Calu3 (cell line): ENCODE measurements at regions not wholly inside any gene's neighbourhood (a gene's known extent, or its start where the extent isn't known, plus 50 kb on each side); places are given as distances from the start of the nearest gene placed in this dataset.

Experiments
- BruUV-seq: library from RNA; stranded (reverse); fragments of 400-500 nt; replicated peaks from 2 replicates; lab custom pipeline; 2021; lab: Mats Ljungman, UMichigan
- CTCF ChIA-PET: fragments of 300-600 bp; sonication (Branson Sonifier 250); formaldehyde crosslinking; loops from one replicate; lab custom pipeline; 2022; ENCODE audit warnings: antibody characterized with exemption; lab: Charles Lee
- DNase-seq: peaks from one replicate; pipeline ENCODE4 v3.0.0; 2022
- H3K27ac Mint-ChIP-seq: one replicate; pipeline ENCODE4 v1.8.0; 2022; ENCODE audit warnings: mixed read lengths; ENCODE audit not compliant: unreplicated experiment
- H3K27me3 Mint-ChIP-seq: one replicate; pipeline ENCODE4 v1.8.0; 2022; ENCODE audit warnings: mixed read lengths; ENCODE audit not compliant: unreplicated experiment
- H3K36me3 Mint-ChIP-seq: one replicate; pipeline ENCODE4 v1.8.0; 2022; ENCODE audit warnings: mild to moderate bottlenecking, moderate library complexity, mixed read lengths; ENCODE audit not compliant: insufficient read depth, unreplicated experiment
- H3K4me1 Mint-ChIP-seq: one replicate; pipeline ENCODE4 v1.8.0; 2022; ENCODE audit warnings: mild to moderate bottlenecking, low read depth, mixed read lengths; ENCODE audit not compliant: unreplicated experiment
- H3K4me3 Mint-ChIP-seq: one replicate; pipeline ENCODE4 v1.8.0; 2022; ENCODE audit warnings: mild to moderate bottlenecking, low read depth, moderate library complexity, mixed read lengths; ENCODE audit not compliant: unreplicated experiment
- H3K9me3 Mint-ChIP-seq: one replicate; pipeline ENCODE4 v1.8.0; 2022; ENCODE audit warnings: low read depth, mixed read lengths; ENCODE audit not compliant: unreplicated experiment
- intact Hi-C: fragments of 100-400 bp; cut with micrococcal nuclease; formaldehyde crosslinking; loops from one replicate; pipeline ENCODE4 v1.10.0; 2022; ENCODE audit not compliant: unreplicated experiment
- TF ChIP-seq, protein P1 (sequence below): fragments of 200-600 bp; IDR thresholded peaks from one replicate; pipeline ENCODE4 v1.8.0; 2022; ENCODE audit warnings: antibody characterized with exemption; ENCODE audit not compliant: unreplicated experiment

DNA sequence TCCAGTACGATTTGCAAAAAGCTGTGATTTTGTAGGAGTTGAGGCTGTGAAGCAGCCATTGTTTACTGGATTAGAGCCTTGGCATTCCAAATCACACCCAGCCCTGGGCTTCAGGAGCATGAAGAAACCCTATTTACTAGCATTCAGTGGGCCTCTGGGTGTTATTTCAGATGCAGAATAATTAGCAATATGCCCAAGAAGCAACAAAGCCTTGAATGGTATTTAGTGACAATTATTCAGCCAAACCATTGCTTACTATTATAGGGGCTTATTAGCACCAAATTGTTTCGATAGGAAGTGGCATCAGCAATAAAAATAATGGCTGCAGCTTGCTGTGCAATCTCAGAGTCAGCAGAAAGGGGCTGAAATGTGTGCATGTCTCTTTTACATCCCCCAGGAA is 166.6 kb upstream of the SHISA6 start:
- Mint-ChIP-seq H3K27me3 (no peaks in the 10 kb centered on the region), H3K27ac (no peak overlapping the region), H3K9me3 (peaks cover 12% of the 10 kb centered on the region), H3K4me3 (no peak overlapping the region), H3K36me3 (no peaks in the 10 kb centered on the region), H3K4me1 (no peaks in the 10 kb centered on the region)
- TF ChIP-seq, protein P1, sequence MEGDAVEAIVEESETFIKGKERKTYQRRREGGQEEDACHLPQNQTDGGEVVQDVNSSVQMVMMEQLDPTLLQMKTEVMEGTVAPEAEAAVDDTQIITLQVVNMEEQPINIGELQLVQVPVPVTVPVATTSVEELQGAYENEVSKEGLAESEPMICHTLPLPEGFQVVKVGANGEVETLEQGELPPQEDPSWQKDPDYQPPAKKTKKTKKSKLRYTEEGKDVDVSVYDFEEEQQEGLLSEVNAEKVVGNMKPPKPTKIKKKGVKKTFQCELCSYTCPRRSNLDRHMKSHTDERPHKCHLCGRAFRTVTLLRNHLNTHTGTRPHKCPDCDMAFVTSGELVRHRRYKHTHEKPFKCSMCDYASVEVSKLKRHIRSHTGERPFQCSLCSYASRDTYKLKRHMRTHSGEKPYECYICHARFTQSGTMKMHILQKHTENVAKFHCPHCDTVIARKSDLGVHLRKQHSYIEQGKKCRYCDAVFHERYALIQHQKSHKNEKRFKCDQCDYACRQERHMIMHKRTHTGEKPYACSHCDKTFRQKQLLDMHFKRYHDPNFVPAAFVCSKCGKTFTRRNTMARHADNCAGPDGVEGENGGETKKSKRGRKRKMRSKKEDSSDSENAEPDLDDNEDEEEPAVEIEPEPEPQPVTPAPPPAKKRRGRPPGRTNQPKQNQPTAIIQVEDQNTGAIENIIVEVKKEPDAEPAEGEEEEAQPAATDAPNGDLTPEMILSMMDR = no peak
- DNase-seq = no peak
- BruUV-seq = no TSS peak
- intact Hi-C loops = no loop called here
- CTCF ChIA-PET = no interaction called here

DNA sequence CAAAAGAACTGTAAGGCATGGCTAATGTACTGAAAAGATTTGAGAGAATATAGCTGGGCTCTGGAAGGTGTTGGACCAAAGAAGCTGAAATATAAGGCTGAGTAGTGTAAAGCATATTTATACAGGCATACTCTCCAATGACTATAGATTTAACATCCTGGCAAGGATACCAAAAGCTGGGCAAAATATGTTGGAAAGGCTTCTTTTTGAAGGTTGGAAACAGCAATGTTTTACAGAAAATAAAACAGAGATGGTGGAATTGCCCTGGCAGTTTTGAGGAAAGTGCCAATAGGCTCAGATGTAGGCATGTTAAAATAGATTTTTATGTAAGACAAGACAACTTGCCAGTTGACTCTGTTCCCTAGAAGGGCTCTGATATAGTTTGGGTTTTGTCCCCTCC is 184.1 kb upstream of the SHISA6 start:
- no TSS peak for BruUV-seq
- TF ChIP-seq, protein P1 = no peak
- Mint-ChIP-seq H3K36me3 (no peaks in the 10 kb centered on the region), H3K27me3 (no peaks in the 10 kb centered on the region), H3K27ac (no peak overlapping the region), H3K4me1 (no peaks in the 10 kb centered on the region), H3K9me3 (peaks cover 10% of the 10 kb centered on the region), H3K4me3 (no peak overlapping the region)
- intact Hi-C loops = no loop called here
- CTCF ChIA-PET = no interaction called here
- no peak for DNase-seq

DNA sequence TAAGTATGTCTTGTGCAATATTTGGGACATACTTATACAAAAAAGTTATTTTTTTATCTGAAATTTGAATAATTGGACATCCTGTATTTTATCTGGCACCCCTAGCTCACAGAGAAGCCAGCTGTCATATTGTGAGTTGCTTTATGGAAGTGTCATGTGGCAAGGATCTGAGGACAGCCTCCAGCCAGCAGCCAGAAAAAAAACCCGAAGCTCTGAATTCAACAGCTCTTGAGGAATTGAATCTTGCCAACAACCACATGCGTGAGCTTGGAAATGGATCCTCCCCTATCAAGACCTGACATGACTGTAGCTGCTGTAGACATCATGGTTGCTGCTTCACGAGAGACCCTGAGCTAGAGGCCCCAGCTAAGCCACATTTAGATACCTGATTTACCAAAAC is 187.2 kb upstream of the SHISA6 start:
- no peak overlapping the region for H3K4me3 Mint-ChIP-seq
- CTCF ChIA-PET = no interaction called here
- intact Hi-C loops = no loop called here
- TF ChIP-seq, protein P1 = no peak
- no peaks in the 10 kb centered on the region for H3K27me3 Mint-ChIP-seq
- no peaks in the 10 kb centered on the region for H3K4me1 Mint-ChIP-seq
- no peaks in the 10 kb centered on the region for H3K36me3 Mint-ChIP-seq
- no peak for DNase-seq
- no TSS peak for BruUV-seq
- H3K27ac Mint-ChIP-seq = no peak overlapping the region
- H3K9me3 Mint-ChIP-seq = peaks cover 14% of the 10 kb centered on the region

DNA sequence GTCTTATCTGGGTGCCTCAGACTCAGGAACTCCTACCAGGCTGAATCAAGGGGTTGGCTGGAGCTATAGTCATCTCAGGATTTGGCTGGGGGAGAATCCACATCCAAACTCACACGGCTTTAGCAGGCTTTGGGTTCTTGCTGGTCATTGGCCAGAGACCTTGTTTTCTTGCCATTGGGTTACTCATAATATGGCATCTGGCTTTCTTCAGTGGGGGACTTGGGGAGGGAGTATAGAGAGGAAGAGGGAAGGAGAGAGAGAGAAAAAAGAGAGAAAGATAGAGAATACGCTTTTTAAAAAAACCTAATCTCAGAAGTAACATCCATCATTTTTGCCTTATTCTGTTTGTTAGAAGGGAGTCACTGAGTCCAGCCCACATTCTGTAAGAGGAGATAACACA is 191.5 kb upstream of the SHISA6 start:
- TF ChIP-seq, protein P1 = no peak
- intact Hi-C loops = no loop called here
- Mint-ChIP-seq H3K27ac (no peak overlapping the region), H3K27me3 (no peaks in the 10 kb centered on the region), H3K36me3 (no peaks in the 10 kb centered on the region), H3K4me1 (no peaks in the 10 kb centered on the region), H3K9me3 (peaks cover 6% of the 10 kb centered on the region), H3K4me3 (no peak overlapping the region)
- no peak for DNase-seq
- CTCF ChIA-PET = no interaction called here
- BruUV-seq = no TSS peak
